ENCODE measurements at regions not wholly inside any gene's neighbourhood (a gene's known extent, or its start where the extent isn't known, plus 50 kb on each side); places are given as distances from the start of the nearest gene placed in this dataset.

- no peak for DNase-seq (ENCODE audit: low read depth in 1 of 2, low spot score in 1 of 2)
These were observed 100.1 kb upstream of the COL21A1 start for GRCh38 chr6:56347526-56347925.

- DNase-seq (ENCODE audit: low read depth in 1 of 2, low spot score in 1 of 2): no peak
These were observed 99.6 kb upstream of the COL21A1 start for GRCh38 chr6:56346958-56347357.

GRCh38 chr6:56345376-56345995 is 98.1 kb upstream of the COL21A1 start:
- DNase-seq (ENCODE audit: low read depth in 1 of 2, low spot score in 1 of 2): no peak

- no peak for DNase-seq (ENCODE audit: low read depth in 1 of 2, low spot score in 1 of 2)
These were observed 95.9 kb upstream of the COL21A1 start for GRCh38 chr6:56343295-56343694.

GRCh38 chr6:56339524-56339923 is 92.1 kb upstream of the COL21A1 start:
- no peak for DNase-seq (ENCODE audit: low read depth in 1 of 2, low spot score in 1 of 2)

GRCh38 chr6:56335726-56336125 is 88.3 kb upstream of the COL21A1 start:
- no peak for DNase-seq (ENCODE audit: low read depth in 1 of 2, low spot score in 1 of 2)

GRCh38 chr6:56334937-56335336 is 87.6 kb upstream of the COL21A1 start:
- DNase-seq (ENCODE audit: low read depth in 1 of 2, low spot score in 1 of 2): no peak

GRCh38 chr6:56329271-56330050 is 82.1 kb upstream of the COL21A1 start:
- no peak for DNase-seq (ENCODE audit: low read depth in 1 of 2, low spot score in 1 of 2)

- no peak for DNase-seq (ENCODE audit: low read depth in 1 of 2, low spot score in 1 of 2)
These were observed 81.3 kb upstream of the COL21A1 start for GRCh38 chr6:56328728-56329090.

- DNase-seq (ENCODE audit: low read depth in 1 of 2, low spot score in 1 of 2): no peak
These were observed 80.8 kb upstream of the COL21A1 start for GRCh38 chr6:56327946-56328727.

GRCh38 chr6:56324396-56324795 is 77.0 kb upstream of the COL21A1 start:
- no peak for DNase-seq (ENCODE audit: low read depth in 1 of 2, low spot score in 1 of 2)

- no peak for DNase-seq (ENCODE audit: low read depth in 1 of 2, low spot score in 1 of 2)
These were observed 71.5 kb upstream of the COL21A1 start for GRCh38 chr6:56318851-56319250.

- no peak for DNase-seq (ENCODE audit: low read depth in 1 of 2, low spot score in 1 of 2)
These were observed 67.5 kb upstream of the COL21A1 start for GRCh38 chr6:56314683-56315523.

GRCh38 chr6:56311533-56312448 is 64.4 kb upstream of the COL21A1 start:
- no peak for DNase-seq (ENCODE audit: low read depth in 1 of 2, low spot score in 1 of 2)

GRCh38 chr6:56311061-56311460 is 63.7 kb upstream of the COL21A1 start:
- DNase-seq (ENCODE audit: low read depth in 1 of 2, low spot score in 1 of 2): no peak

- DNase-seq (ENCODE audit: low read depth in 1 of 2, low spot score in 1 of 2): no peak
These were observed 62.9 kb upstream of the COL21A1 start for GRCh38 chr6:56310241-56310640.

GRCh38 chr6:56299916-56300315 is 52.5 kb upstream of the COL21A1 start:
- no peak for DNase-seq (ENCODE audit: low read depth in 1 of 2, low spot score in 1 of 2)

GRCh38 chr6:56297022-56297989 is 49.9 kb upstream of the COL21A1 start:
- DNase-seq (ENCODE audit: low read depth in 1 of 2, low spot score in 1 of 2): no peak

All from stimulated activated CD4-positive, alpha-beta T cell treated with anti-CD3 and anti-CD28 coated beads, Interleukin-15, amount 100 ng/mL, for 1 hour (primary cell).